ENCODE measurements at regions not wholly inside any gene's neighbourhood (a gene's known extent, or its start where the extent isn't known, plus 50 kb on each side); places are given as distances from the start of the nearest gene placed in this dataset.

DNA sequence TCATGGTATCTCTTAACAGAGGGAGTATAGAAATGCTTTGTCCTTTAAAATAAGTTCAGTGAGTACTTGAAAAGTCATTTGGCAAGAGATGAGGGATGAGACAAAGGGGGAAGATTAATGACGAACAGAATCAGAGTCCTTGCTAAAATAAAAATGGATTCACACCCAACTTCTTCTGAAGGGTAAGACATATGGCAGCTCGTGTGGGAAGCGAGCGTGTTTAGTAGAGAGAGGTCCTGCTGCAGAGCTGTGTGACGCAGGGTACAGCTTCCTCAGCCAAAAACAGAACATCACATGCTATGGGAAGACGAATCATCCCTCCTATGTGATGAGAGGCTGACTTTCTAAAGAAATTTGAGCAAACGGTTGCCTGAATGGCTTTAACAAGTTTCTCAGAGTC is 158.5 kb upstream of the LMO4 start:
- TF ChIP-seq CTCF (IDR thresholded peaks at IDR 0.05) (no peak), POLR2A (IDR thresholded peaks at IDR 0.05) (no peak)
